ENCODE measurements at regions not wholly inside any gene's neighbourhood (a gene's known extent, or its start where the extent isn't known, plus 50 kb on each side); places are given as distances from the start of the nearest gene placed in this dataset.
"Not testable (repeated sequence)": the region's sequence is repeated elsewhere in the genome, so short reads cannot be mapped to it uniquely, and the experiment has no call there.

DNA sequence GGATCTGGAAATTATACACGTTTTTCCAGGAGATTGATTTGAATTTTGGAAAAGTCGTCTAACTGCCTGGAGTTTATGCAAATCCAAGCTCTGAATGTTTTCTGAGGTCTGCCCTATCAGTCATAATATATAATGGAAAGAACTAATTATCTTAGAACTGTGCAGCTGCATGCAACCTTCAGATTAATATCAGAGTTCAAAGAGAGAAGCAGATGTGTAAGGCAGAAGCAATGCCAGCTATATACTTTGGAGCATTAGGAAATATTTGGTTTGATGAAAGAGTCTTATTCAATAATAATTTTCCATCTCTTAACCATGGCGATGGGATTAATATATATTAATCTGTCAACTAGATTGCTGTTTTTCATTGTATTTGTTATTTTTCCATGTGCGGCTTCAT lies 500.9 kb downstream of the NEBL start:
- no peak for DNase-seq

DNA sequence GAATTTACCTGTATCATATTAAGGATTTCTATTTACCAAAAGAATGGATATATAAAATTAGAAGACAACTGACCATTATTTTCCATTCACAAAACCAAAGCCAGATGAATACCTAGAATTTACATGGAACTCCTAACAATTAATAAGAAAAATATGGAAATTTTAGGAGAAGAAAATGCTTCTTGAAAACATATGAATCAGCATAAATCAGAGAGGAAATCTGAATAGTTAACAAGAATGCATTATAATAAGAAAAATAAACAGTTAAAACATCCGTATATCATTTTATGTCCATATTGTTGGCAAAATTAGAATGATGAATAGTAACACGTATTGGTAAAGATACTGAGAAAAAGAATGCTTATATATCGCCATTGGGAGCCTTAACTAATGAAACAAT lies 505.5 kb downstream of the NEBL start:
- DNase-seq, result no peak

DNA sequence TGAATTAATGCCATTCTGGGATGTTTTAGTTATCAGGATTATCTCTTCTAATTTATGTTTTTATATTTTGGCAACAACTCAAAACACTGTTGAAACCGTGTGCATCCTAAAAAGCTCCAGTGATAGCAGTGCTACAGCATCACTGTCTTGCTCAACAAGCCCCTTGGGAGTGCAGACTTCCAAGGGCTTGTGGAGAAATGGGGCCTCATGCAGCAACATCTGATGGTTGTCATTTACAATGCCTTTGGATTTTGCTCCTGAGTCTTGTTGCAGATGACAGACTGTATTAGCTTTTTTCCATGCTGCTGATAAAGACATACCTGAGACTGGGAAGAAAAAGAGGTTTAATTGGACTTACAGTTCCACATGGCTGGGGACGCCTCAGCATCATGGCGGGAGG lies 515.4 kb downstream of the NEBL start:
- DNase-seq, result no peak

DNA sequence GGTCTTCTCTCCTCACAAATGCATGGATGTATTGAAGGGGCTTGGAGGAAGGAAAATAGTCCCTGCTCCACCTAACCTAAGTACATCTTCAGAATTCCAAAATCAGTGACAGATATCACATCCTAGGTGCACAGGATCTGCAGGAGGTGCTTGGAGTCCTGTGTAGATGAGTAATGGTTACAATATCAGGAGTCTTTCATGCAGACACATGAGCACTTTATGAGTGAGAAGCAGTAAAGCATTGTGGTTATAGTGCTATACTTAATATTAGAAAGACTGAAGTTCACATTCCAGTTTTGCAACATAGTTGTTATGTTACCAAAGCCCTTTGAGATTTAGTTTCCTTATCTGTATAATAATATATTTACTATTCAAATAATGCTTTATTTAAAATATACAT lies 516.7 kb downstream of the NEBL start:
- DNase-seq, result no peak

DNA sequence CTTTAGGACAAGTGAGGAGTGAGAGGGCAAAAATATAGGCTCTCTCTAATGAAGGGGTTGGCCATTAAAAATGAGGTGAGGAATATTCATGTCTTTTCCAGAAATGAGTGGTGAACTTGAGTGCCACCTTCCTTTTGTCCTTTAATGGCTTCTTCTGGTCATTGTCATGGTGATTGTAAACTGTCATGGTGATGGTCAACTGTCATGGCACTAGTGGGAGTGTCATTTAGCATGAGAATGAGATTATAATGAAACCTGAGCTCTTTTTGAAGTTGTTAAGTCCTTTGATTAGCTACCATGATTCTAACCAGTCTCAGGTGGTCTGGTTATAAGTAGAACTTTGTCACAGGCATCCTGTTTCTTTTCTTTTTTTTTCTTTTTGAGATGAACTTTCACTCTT lies 524.4 kb downstream of the NEBL start:
- no peak for DNase-seq

DNA sequence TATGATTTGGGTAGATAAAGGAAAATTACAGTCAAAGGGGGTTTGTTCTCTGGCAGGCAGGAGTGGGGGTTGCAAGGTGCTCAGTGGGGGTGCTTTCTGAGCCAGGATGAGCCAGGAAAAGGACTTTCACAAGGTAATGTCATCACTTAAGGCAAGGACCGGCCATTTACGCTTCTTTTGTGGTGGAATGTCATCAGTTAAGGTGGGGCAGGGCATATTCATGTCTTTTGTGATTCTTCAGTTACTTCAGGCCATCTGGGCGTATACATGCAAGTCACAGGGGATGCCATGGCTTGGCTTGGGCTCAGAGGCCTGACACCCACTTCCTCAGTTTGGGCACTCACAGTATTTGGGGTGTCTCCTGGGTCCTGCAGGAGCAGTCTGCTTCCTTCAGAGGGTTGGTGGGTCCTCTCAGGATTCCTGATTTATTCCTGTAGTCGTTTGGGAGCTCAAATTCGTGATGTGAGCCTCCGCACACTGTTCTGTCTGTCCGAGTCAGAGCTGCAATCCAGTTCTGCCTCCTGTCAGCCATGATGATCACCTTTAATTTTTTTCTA lies 526.1 kb downstream of the NEBL start:
- DNase-seq, result not testable (repeated sequence)

DNA sequence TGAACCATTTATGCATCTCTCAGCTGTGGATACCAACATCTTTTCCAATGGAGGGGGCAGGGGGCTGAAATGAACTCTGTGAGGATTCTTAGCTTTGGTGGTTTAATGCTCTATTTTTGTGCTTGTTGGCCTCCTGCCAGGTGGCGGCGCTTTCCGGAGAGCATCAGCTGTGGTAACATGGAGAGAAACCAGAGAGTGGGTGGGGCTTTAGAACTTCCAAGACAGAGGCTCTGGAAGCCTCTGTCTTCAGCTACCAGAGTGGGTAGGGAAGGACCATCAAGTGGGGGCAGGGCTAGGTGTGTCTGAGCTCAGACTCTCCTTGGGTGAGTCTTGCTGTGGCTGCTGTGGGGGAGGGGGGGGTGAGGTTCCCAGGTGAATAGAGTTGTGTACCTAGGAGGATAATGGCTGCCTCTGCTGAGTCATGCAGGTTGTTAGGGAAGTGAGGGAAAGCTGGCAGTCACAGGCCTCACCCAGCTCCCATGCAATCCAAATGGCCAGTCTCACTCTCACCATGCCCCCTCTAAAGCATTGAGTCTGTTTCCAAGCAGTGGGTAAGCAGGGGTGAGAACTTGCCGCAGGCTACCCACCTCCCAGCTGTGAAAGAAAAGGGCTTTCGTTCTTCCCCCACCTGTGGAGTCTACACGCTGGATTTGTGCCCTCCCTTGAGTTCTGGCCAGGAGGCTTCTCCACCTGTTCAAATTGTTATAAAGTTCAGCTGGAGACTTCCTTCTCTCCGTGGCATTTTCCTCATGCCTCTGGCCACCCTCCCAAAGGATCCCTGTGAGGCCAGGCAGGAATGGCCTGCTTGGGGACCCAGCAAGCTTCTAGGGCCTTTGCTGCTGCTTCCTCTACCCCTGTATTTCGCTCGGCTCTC lies 527.0 kb downstream of the NEBL start:
- DNase-seq, result no peak

DNA sequence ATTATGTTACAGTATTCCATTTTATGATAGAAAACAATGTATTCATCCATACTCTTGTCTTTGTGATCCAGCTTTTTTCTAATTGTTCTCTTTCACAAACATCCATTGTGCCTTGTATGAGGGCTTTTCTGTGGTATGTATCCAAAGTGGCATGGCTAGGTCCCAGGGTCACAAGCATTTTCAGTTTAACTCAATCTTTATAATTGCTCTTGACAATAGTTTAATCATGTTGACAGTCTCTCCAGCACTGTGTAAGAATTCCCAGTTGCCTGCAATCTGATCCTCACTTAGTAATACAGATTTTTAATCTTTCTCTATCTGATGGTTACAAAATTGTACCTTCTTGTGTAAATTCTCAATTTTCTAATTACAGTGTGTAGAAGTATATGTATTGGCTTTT lies 533.4 kb downstream of the NEBL start:
- DNase-seq, result no peak

DNA sequence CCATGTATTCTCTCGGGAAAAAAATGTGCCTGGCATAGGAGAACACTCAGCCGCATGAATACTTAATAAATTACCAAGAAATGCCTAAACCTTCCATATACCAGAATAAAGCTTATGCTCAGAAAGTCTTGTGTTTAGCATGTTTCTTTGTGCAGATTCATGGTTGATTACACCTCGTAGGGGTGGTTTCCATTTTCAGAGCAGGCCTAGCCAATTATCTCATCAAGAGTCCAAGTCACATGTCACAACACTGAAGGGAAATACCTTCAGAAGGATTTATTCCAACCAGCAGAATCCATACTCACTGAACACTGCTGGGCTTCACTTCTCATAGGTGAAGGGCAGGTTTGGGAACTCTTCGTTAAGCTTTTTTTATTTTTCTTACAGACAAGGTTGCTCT lies 539.7 kb downstream of the PLXDC2 start:
- DNase-seq, result no peak

DNA sequence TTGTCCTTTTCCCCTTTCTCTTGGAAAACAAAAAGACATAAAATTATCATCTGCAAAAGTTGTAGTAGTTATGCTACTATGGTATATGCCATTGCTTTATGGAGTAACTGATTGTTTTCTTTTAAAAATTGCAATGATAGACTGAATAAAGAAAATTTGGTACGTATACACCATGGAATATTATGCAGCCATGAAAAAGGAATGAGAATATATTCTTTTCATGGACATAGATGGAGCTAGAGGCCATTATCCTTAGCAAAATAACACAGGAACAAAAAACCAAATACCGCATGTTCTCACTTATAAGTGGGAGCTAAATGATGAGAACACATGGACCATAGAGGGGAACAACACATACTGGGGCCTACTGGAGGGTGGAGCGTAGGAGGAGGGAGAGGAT lies 538.8 kb downstream of the PLXDC2 start:
- no peak for DNase-seq

DNA sequence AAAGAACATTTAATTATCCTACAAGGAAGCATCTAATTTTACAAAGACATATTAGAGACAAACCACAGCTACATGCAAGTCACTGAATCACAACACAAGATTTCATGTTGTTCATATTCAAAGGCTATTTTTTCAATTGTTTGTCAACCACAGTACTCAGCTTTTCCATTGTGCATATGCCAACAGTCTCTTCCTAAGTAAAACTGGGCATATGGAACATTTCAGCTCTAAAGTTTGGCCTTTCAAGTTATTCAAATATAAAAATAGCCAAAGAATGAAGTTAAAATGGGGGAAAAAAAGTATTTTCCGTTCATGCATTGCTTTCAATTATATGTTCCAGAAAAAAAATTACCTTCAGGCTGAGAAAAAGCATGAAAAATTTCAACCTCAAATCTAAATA lies 537.9 kb downstream of the PLXDC2 start:
- no peak for DNase-seq

DNA sequence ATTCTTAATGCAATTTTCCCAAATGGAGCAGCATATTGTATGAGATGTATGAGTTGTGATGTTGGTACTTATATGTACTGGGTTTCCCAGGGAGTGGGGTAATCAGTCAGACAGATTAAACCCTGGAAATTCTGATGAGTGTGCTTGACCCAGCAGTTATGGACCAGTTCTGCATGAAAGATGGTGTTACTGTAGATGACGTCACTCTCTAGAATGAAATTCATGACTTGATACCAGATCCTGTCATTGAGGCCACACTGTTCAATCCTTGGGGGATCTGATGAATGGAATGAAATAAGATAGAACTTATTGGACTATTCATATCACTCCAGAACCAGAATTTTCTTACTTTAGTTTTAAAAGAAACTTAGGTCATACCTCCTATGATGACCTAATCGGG lies 534.3 kb downstream of the PLXDC2 start:
- DNase-seq, result no peak

DNA sequence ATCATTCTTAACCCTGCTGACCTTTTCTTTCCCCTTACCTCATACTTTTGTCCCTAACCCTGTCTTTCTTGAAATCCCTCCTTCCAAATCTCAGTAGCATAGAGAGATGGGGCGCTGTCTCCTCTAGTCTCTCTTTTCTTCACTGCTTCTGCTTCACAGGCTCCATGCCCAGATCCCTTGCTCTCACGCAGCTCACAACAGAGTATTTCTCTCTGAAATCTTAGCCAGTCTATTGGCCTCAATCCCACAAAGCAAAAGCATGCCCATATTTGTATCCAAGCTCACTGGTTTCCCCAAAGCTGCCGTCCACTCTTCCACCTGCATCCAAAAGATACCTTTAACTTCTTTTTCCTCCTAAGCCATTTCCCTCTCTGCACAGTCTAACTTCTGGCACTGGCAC lies 526.8 kb downstream of the PLXDC2 start:
- no peak for DNase-seq
